Caco-2 (cell line): ENCODE measurements at regions not wholly inside any gene's neighbourhood (a gene's known extent, or its start where the extent isn't known, plus 50 kb on each side); places are given as distances from the start of the nearest gene placed in this dataset.

Experiments
- BruUV-seq: library from RNA; stranded (reverse); fragments of 400-500 nt; replicated peaks from 2 replicates; lab custom pipeline; 2021; lab: Mats Ljungman, UMichigan
- CTCF ChIA-PET: fragments of 300-600 bp; sonication (Branson Sonifier 250); formaldehyde crosslinking; loops from one replicate; lab custom pipeline; 2022; ENCODE audit warnings: antibody characterized with exemption; lab: Charles Lee
- POLR2A ChIA-PET: fragments of 300-600 bp; sonication (Branson Sonifier 250); formaldehyde crosslinking; loops from one replicate; lab custom pipeline; 2022; ENCODE audit warnings: antibody characterized with exemption; lab: Charles Lee
- DNase-seq, 2 experiments: peaks; one replicate each; pipeline versions ENCODE4 v3.0.0 to v3.0.0-alpha.2; 2020 to 2022
- H3K27me3 ChIP-seq: replicated peaks from 2 replicates; pipeline ENCODE4 v1.6.0; 2011; ENCODE audit warnings: low read length; ENCODE audit not compliant: control insufficient read depth, insufficient read depth
- H3K36me3 ChIP-seq: 2 replicates; pipeline ENCODE4 v1.5.1; 2011; ENCODE audit warnings: low read length; ENCODE audit not compliant: control insufficient read depth, insufficient read depth
- H3K4me1 ChIP-seq: fragments of 250-450 bp; sonication (Bioruptor Pico); 2 replicates; pipeline ENCODE4 v1.5.1; 2020; ENCODE audit warnings: mild to moderate bottlenecking
- H3K4me3 ChIP-seq: 2 replicates; pipeline ENCODE4 v1.5.1; 2011; ENCODE audit warnings: low read depth, mild to moderate bottlenecking, control low read depth, low read length
- H3K9me3 ChIP-seq: fragments of 250-450 bp; sonication (Bioruptor Pico); 2 replicates; pipeline ENCODE4 v1.5.1; 2020; ENCODE audit warnings: mild to moderate bottlenecking, moderate library complexity
- H3K27ac Mint-ChIP-seq: one replicate; pipeline ENCODE4 v1.8.0; 2022; ENCODE audit warnings: mixed read lengths; ENCODE audit not compliant: unreplicated experiment
- H3K27me3 Mint-ChIP-seq: one replicate; pipeline ENCODE4 v1.8.0; 2022; ENCODE audit warnings: mixed read lengths; ENCODE audit not compliant: insufficient read depth, unreplicated experiment
- H3K36me3 Mint-ChIP-seq: one replicate; pipeline ENCODE4 v1.8.0; 2022; ENCODE audit warnings: mild to moderate bottlenecking, mixed read lengths; ENCODE audit not compliant: insufficient read depth, unreplicated experiment
- H3K4me1 Mint-ChIP-seq: one replicate; pipeline ENCODE4 v1.8.0; 2022; ENCODE audit warnings: low read depth, mixed read lengths; ENCODE audit not compliant: unreplicated experiment
- H3K4me3 Mint-ChIP-seq: one replicate; pipeline ENCODE4 v1.8.0; 2022; ENCODE audit warnings: mild to moderate bottlenecking, moderate library complexity, mixed read lengths; ENCODE audit not compliant: unreplicated experiment
- H3K9me3 Mint-ChIP-seq: one replicate; pipeline ENCODE4 v1.8.0; 2022; ENCODE audit warnings: mixed read lengths; ENCODE audit not compliant: unreplicated experiment
- CTCF ChIP-seq, 2 experiments: fragments of 200-600 bp in 1 of 2; IDR thresholded peaks; 1 replicate in 1 of 2; 2 replicates in 1 of 2; pipeline versions ENCODE4 v1.5.1 to v1.8.0; 2011 to 2022; ENCODE audit warnings: antibody characterized with exemption in 1 of 2, control low read depth in 1 of 2, inconsistent platforms in 1 of 2, low read depth in 1 of 2, low read length in 1 of 2, mild to moderate bottlenecking in 1 of 2, moderate library complexity in 1 of 2; ENCODE audit not compliant: insufficient read depth in 1 of 2, severe bottlenecking in 1 of 2, unreplicated experiment in 1 of 2
- intact Hi-C: fragments of 100-400 bp; cut with micrococcal nuclease; formaldehyde crosslinking; loops from one replicate; pipeline ENCODE4 v1.10.0; 2022; ENCODE audit not compliant: unreplicated experiment

GRCh38 chr5:131079232-131079631 lies 85.8 kb downstream of the HINT1 start:
- DNase-seq: peak in 1 of 2 experiments; percentile 28
- Mint-ChIP-seq H3K27ac (no peak overlapping the region), H3K4me1 (peaks cover 6% of the 10 kb centered on the region), H3K4me3 (no peak overlapping the region), H3K27me3 (no peaks in the 10 kb centered on the region), H3K36me3 (peaks cover 5% of the 10 kb centered on the region), H3K9me3 (peaks cover 10% of the 10 kb centered on the region)
- no peaks in the 10 kb centered on the region for H3K27me3 ChIP-seq
- H3K4me3 ChIP-seq: no peak overlapping the region
- no TSS peak for BruUV-seq
- TF ChIP-seq CTCF (IDR thresholded peaks at IDR 0.05; ENCODE audit: insufficient read depth in 1 of 2, low read depth in 1 of 2, low read length in 1 of 2, severe bottlenecking in 1 of 2, unreplicated experiment in 1 of 2): no peak
- POLR2A ChIA-PET: no interaction called here
- intact Hi-C loops: loop anchor here (2.0 kb wide), 1 partner anchor 32 kb away; no protein-coding TSS in a partner anchor
- no peaks in the 10 kb centered on the region for H3K9me3 ChIP-seq
- CTCF ChIA-PET: no interaction called here
- H3K36me3 ChIP-seq: no peaks in the 10 kb centered on the region
- no peaks in the 10 kb centered on the region for H3K4me1 ChIP-seq

GRCh38 chr5:131068893-131069643 lies 96.0 kb downstream of the HINT1 start:
- Histone ChIP-seq H3K36me3 (no peaks in the 10 kb centered on the region), H3K9me3 (peaks cover 9% of the 10 kb centered on the region; the same call in 1 of the 2 replicates), H3K4me1 (peaks cover 4% of the 10 kb centered on the region; the same call in 1 of the 2 replicates), H3K4me3 (no peak overlapping the region), H3K27me3 (no peaks in the 10 kb centered on the region)
- TF ChIP-seq CTCF (IDR thresholded peaks at IDR 0.05; ENCODE audit: insufficient read depth in 1 of 2, low read depth in 1 of 2, low read length in 1 of 2, severe bottlenecking in 1 of 2, unreplicated experiment in 1 of 2): no peak
- CTCF ChIA-PET: no interaction called here
- Mint-ChIP-seq H3K27me3 (no peaks in the 10 kb centered on the region), H3K27ac (no peak overlapping the region), H3K9me3 (peaks cover 21% of the 10 kb centered on the region), H3K4me1 (no peaks in the 10 kb centered on the region), H3K36me3 (no peaks in the 10 kb centered on the region), H3K4me3 (no peak overlapping the region)
- DNase-seq: no peak
- POLR2A ChIA-PET: no interaction called here
- BruUV-seq: no TSS peak
- intact Hi-C loops: no loop called here

GRCh38 chr5:131068076-131068475 lies 97.0 kb downstream of the HINT1 start:
- Mint-ChIP-seq H3K4me3 (no peak overlapping the region), H3K27ac (no peak overlapping the region), H3K27me3 (no peaks in the 10 kb centered on the region), H3K9me3 (peaks cover 21% of the 10 kb centered on the region), H3K36me3 (no peaks in the 10 kb centered on the region), H3K4me1 (no peaks in the 10 kb centered on the region)
- Histone ChIP-seq H3K27me3 (no peaks in the 10 kb centered on the region), H3K36me3 (no peaks in the 10 kb centered on the region), H3K9me3 (peaks cover 9% of the 10 kb centered on the region; the same call in 1 of the 2 replicates), H3K4me1 (peaks cover 4% of the 10 kb centered on the region; the same call in 1 of the 2 replicates), H3K4me3 (no peak overlapping the region)
- TF ChIP-seq CTCF (IDR thresholded peaks at IDR 0.05; ENCODE audit: insufficient read depth in 1 of 2, low read depth in 1 of 2, low read length in 1 of 2, severe bottlenecking in 1 of 2, unreplicated experiment in 1 of 2): no peak
- no TSS peak for BruUV-seq
- no peak for DNase-seq
- intact Hi-C loops: no loop called here
- CTCF ChIA-PET: no interaction called here
- POLR2A ChIA-PET: no interaction called here
